Transverse colon (tissue), 4 donors: ENCODE measurements at regions not wholly inside any gene's neighbourhood (a gene's known extent, or its start where the extent isn't known, plus 50 kb on each side); places are given as distances from the start of the nearest gene placed in this dataset.

ENCODE experiments used
- DNase-seq: peaks from one replicate; pipeline ENCODE4 v3.0.0-alpha.2; 2019
- H3K27ac ChIP-seq, 4 donors: fragments of 200-600 bp; sonication (generic); 2 replicates each; pipeline ENCODE4 v1.5.1; 2016 to 2018; ENCODE audit warnings: inconsistent platforms in 4 of 4
- H3K27me3 ChIP-seq: fragments of 200-600 bp; sonication (generic); 2 replicates; pipeline ENCODE4 v1.5.1; 2017; ENCODE audit warnings: inconsistent platforms
- H3K36me3 ChIP-seq, 4 donors: fragments of 200-600 bp; sonication (generic); 2 replicates each; pipeline ENCODE4 v1.5.1; 2017 to 2019; ENCODE audit warnings: inconsistent platforms in 4 of 4
- H3K4me1 ChIP-seq, 4 donors: fragments of 200-600 bp; sonication (generic); 2 replicates each; pipeline ENCODE4 v1.5.1; 2017 to 2020; ENCODE audit warnings: inconsistent platforms in 4 of 4
- H3K4me3 ChIP-seq, 4 donors: fragments of 200-600 bp; sonication (generic); 1 replicate in 1 of 4; 2 replicates in 3 of 4; pipeline versions ENCODE4 v1.5.1 to v1.6.1; 2017 to 2019; ENCODE audit warnings: inconsistent platforms in 4 of 4
- H3K9me3 ChIP-seq, 2 donors: fragments of 200-600 bp; sonication (generic); 2 replicates each; pipeline ENCODE4 v1.5.1; 2017 to 2019; ENCODE audit warnings: inconsistent platforms in 2 of 2
- CTCF ChIP-seq, 5 experiments: fragments of 200-600 bp in 3 of 5; fragments of 450-650 bp in 2 of 5; sonication (generic) in 3 of 5; IDR thresholded peaks; 1 replicate in 2 of 5; 2 replicates in 3 of 5; pipeline ENCODE4 v1.5.1; 2016 to 2017; ENCODE audit warnings: antibody characterized with exemption in 5 of 5, inconsistent platforms in 3 of 5, mild to moderate bottlenecking in 2 of 5, moderate library complexity in 1 of 5
- EP300 ChIP-seq: sonication (generic); formaldehyde crosslinking; IDR thresholded peaks from one replicate; pipeline ENCODE4 v1.6.1; 2017; ENCODE audit warnings: antibody characterized with exemption, low read depth
- POLR2A ChIP-seq: fragments of 450-650 bp; IDR thresholded peaks from one replicate; pipeline ENCODE4 v1.6.1; 2016; ENCODE audit warnings: antibody characterized with exemption, mild to moderate bottlenecking, moderate library complexity
- POLR2AphosphoS5 ChIP-seq, 3 donors: sonication (generic); formaldehyde crosslinking; IDR thresholded peaks; one replicate each; pipeline ENCODE4 v1.6.1; 2016; ENCODE audit warnings: antibody characterized with exemption in 3 of 3
- WGBS, 2 donors: methylation state at CpG; one replicate each; pipeline ENCODE4 v1.1.5; 2018; ENCODE audit warnings: low coverage in 1 of 2; 5-methylcytosine and 5-hydroxymethylcytosine counted together
- in situ Hi-C, 4 donors: fragments of 200-750 bp; cut with MboI; loops; one replicate each; pipeline versions ENCODE4 v1.15.0 to v1.15.1; 2017; ENCODE audit warnings: low sequenced_read_pairs in 3 of 4, low pct_ligation_motif_present in 1 of 4, low pct_unique_long_range_greater_than_20kb in 1 of 4
- intact Hi-C: fragments of 100-400 bp; cut with DNase I; formaldehyde crosslinking; loops from one replicate; pipeline ENCODE4 v1.15.1; 2023; ENCODE audit warnings: low total_unique reads

- Histone ChIP-seq H3K4me1 (no peaks in the 10 kb centered on the region), H3K36me3 (no peaks in the 10 kb centered on the region), H3K9me3 (no peaks in the 10 kb centered on the region), H3K27me3 (no peaks in the 10 kb centered on the region), H3K27ac (no peak overlapping the region), H3K4me3 (no peak overlapping the region)
- WGBS, 2 donors, result 88 to 90% methylated on average over 2 to 3 of the region's 3 CpGs
- no peak for DNase-seq
- TF ChIP-seq CTCF (IDR thresholded peaks at IDR 0.05), result no peak
- no peak for TF ChIP-seq POLR2AphosphoS5 (IDR thresholded peaks at IDR 0.05)
- TF ChIP-seq EP300, result no peak
- TF ChIP-seq POLR2A, result no peak
- intact Hi-C loops (no loop called here), in situ Hi-C loops (no loop called here)
These were observed 276.8 kb upstream of the FIGN start for GRCh38 chr2:164012581-164012980.

DNA sequence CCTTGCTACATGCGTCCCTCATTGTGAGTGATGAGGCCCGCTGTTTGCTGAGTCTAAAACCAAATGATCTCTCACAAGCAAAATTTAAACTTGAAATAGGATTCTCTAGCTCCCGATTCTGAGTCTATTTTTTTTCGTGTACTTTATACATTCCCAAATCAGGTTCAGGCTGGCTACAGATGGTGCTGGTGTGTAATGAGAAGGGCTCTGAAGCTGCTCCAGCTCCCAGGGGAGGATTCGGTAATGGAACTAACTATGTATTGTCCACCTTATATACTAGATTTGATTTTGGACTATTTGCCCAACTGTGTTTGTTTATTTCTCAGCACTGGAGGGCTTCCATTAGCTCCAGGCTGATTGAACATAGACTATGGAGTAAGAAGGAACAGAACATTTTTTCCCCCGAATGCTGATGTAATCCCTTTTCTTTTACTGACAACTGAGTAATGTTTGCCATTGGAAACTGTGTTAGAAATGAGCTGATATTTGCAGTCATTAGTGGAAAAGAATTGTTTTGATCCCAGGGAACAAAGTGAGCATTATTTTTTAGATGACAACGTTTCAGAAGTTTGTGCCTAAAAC is 274.0 kb upstream of the FIGN start:
- no peaks in the 10 kb centered on the region for H3K4me1 ChIP-seq

DNA sequence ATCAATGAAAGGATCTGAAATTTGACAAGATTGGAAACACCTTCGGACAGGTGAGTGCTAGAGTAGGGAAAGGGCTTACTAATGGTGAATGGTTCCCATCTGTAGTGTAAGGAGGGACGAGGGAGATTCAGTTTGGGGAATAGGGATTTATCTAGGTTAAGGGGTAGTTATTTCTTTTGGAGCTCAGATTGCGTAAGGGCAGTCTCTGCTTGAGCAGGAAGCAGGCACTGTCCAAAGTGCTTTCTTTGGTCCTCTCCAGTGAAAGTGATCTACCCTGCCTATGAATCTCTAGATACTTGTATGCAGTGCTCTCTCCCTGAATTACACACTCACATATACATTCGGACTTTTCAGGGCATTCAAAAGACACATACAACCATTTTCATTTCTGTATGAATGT is 272.9 kb upstream of the FIGN start:
- TF ChIP-seq POLR2AphosphoS5 (IDR thresholded peaks at IDR 0.05), result no peak
- TF ChIP-seq POLR2A, result no peak
- TF ChIP-seq EP300, result no peak
- no peak for TF ChIP-seq CTCF (IDR thresholded peaks at IDR 0.05)
- H3K4me1 ChIP-seq, result no peaks in the 10 kb centered on the region
- WGBS, 2 donors, result 65% methylated on average over 4 of the region's 4 CpGs; no CpG with 5 or more reads in 1 of the 2 donors
- no peaks in the 10 kb centered on the region for H3K27me3 ChIP-seq
- no peak overlapping the region for H3K27ac ChIP-seq
- intact Hi-C loops, result loop anchor here (1.0 to 5.0 kb wide), 2 partner anchors 17 to 654 kb away; no protein-coding TSS in a partner anchor
- H3K9me3 ChIP-seq, result no peaks in the 10 kb centered on the region
- no peak for DNase-seq
- no peaks in the 10 kb centered on the region for H3K36me3 ChIP-seq
- no peak overlapping the region for H3K4me3 ChIP-seq
- in situ Hi-C loops, result no loop called here

More for the DNA sequence above, 274.0 kb upstream of the FIGN start:
- H3K27ac ChIP-seq, result no peak overlapping the region
- no peaks in the 10 kb centered on the region for H3K9me3 ChIP-seq
- WGBS, 2 donors, result 55% methylated on average over 6 to 7 of the region's 7 CpGs
- in situ Hi-C loops, result no loop called here
- H3K36me3 ChIP-seq, result no peaks in the 10 kb centered on the region
- intact Hi-C loops, result loop anchor here (5.0 kb wide), 1 partner anchor 652 kb away; no protein-coding TSS in a partner anchor
- no peaks in the 10 kb centered on the region for H3K27me3 ChIP-seq
- H3K4me3 ChIP-seq, result no peak overlapping the region
- no peak for TF ChIP-seq POLR2A
- TF ChIP-seq CTCF (IDR thresholded peaks at IDR 0.05), result no peak
- no peak for DNase-seq

GRCh38 chr2:164006704-164007103 is 270.9 kb upstream of the FIGN start:
- no peaks in the 10 kb centered on the region for H3K27me3 ChIP-seq
- intact Hi-C loops, result loop anchor here (5.0 kb wide), 1 partner anchor 656 kb away; no protein-coding TSS in a partner anchor
- H3K9me3 ChIP-seq, result no peaks in the 10 kb centered on the region
- WGBS, 2 donors, result 63 to 74% methylated on average over 2 of the region's 2 CpGs
- no peaks in the 10 kb centered on the region for H3K36me3 ChIP-seq
- H3K4me3 ChIP-seq, result no peak overlapping the region
- in situ Hi-C loops, result no loop called here
- H3K27ac ChIP-seq, result no peak overlapping the region
- no peaks in the 10 kb centered on the region for H3K4me1 ChIP-seq
- DNase-seq, result no peak
- no peak for TF ChIP-seq CTCF (IDR thresholded peaks at IDR 0.05)
- TF ChIP-seq POLR2AphosphoS5 (IDR thresholded peaks at IDR 0.05), result no peak
- no peak for TF ChIP-seq POLR2A
- TF ChIP-seq EP300, result no peak
